ENCODE measurements at regions not wholly inside any gene's neighbourhood (a gene's known extent, or its start where the extent isn't known, plus 50 kb on each side); places are given as distances from the start of the nearest gene placed in this dataset.

DNA sequence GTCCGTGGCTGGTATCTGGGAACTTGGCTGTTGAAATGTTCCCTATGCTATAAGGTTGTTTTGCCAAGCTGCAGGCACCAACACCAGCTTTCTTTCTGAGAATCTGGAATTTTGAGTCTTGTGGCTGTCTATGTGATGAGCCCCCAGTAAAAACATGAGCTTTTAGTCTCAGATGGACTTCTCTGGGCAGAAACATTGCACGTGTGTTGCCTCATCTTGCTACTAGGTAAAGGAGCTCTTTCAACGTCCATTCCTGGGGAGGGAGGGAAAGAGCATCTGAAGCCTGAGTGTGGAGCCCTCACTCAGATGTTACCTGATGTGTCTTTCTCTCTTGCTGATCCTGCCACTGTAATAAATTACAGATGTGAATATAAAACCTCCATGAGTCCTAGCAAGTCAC is 183.8 kb upstream of the LHX5 start:
- Histone ChIP-seq H3K4me3 (no peak overlapping the region), H3K4me1 (replicated peaks in 1 of 2) (no peaks in the 10 kb centered on the region), H3K9me3 (replicated peaks in 1 of 3) (no peaks in the 10 kb centered on the region), H3K36me3 (replicated peaks in 1 of 2) (no peaks in the 10 kb centered on the region), H3K27me3 (peaks cover 4% of the 10 kb centered on the region), H3K27ac (no peak overlapping the region)
- no peak for TF ChIP-seq POLR2A (IDR thresholded peaks at IDR 0.05)
- TF ChIP-seq, protein P1, sequence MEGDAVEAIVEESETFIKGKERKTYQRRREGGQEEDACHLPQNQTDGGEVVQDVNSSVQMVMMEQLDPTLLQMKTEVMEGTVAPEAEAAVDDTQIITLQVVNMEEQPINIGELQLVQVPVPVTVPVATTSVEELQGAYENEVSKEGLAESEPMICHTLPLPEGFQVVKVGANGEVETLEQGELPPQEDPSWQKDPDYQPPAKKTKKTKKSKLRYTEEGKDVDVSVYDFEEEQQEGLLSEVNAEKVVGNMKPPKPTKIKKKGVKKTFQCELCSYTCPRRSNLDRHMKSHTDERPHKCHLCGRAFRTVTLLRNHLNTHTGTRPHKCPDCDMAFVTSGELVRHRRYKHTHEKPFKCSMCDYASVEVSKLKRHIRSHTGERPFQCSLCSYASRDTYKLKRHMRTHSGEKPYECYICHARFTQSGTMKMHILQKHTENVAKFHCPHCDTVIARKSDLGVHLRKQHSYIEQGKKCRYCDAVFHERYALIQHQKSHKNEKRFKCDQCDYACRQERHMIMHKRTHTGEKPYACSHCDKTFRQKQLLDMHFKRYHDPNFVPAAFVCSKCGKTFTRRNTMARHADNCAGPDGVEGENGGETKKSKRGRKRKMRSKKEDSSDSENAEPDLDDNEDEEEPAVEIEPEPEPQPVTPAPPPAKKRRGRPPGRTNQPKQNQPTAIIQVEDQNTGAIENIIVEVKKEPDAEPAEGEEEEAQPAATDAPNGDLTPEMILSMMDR (IDR thresholded peaks at IDR 0.05), result no peak
- no peak for DNase-seq
- intact Hi-C loops (cut with DNase I), result no loop called here
- WGBS, 4 donors, result 67 to 80% (median 74%) methylated on average over 2 to 3 of the region's 3 CpGs

DNA sequence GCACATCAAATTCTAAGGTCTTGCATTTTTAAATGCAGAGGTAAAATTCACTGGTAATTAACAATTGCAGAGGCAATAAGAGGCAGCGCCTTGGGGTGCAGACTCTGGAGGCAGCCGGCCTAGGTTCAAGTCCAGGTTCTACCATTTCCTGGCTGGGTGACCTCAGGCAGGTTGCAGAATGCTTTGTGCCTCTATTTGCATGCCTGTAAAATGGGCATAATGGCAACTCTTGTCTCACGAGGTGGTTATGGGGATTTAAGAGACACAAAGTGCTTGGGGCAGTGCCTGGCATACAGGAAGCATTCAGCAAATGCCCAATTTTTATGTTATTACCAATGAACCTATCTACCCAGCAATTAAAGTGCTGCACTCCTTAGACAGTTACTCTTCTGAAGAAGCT is 180.0 kb upstream of the LHX5 start:
- intact Hi-C loops (cut with DNase I), result no loop called here

DNA sequence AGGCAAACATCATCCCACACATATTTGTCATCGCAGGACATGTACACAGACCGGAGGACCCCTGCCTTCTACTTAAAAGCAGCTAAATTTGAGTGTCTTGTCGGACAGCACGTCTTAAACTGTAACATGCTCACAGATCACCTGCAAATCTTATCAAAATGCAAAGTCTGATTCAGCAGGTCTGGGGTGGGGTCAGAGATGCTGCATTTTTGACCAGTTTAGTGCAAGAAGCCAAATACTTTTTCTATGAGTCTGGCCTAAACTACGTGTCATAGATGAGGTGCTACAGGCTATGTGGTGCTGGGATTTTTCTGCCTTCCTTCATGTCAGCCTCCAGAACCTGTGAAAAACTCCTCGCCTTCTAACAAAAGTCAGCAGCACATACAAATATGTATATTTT is 178.8 kb upstream of the LHX5 start:
- Histone ChIP-seq H3K9me3 (replicated peaks in 1 of 3) (no peaks in the 10 kb centered on the region), H3K27ac (no peak overlapping the region), H3K27me3 (peaks cover 9% of the 10 kb centered on the region), H3K4me3 (no peak overlapping the region), H3K4me1 (replicated peaks in 1 of 2) (no peaks in the 10 kb centered on the region), H3K36me3 (replicated peaks in 1 of 2) (no peaks in the 10 kb centered on the region)
- intact Hi-C loops (cut with DNase I), result no loop called here
- 59 to 71% (median 66%) methylated on average over 6 of the region's 6 CpGs for WGBS, 4 donors
- TF ChIP-seq, protein P1 (IDR thresholded peaks at IDR 0.05), result no peak
- TF ChIP-seq POLR2A (IDR thresholded peaks at IDR 0.05), result no peak
- DNase-seq, result no peak

More for the DNA sequence above, 180.0 kb upstream of the LHX5 start:
- DNase-seq, result no peak
- no peaks in the 10 kb centered on the region for H3K4me1 ChIP-seq (replicated peaks in 1 of 2)
- no peaks in the 10 kb centered on the region for H3K27me3 ChIP-seq
- 59 to 81% (median 63%) methylated on average over 3 of the region's 3 CpGs for WGBS, 4 donors
- H3K27ac ChIP-seq, result no peak overlapping the region
- TF ChIP-seq, protein P1 (IDR thresholded peaks at IDR 0.05), result no peak
- no peak for TF ChIP-seq POLR2A (IDR thresholded peaks at IDR 0.05)
- H3K4me3 ChIP-seq, result no peak overlapping the region
- H3K36me3 ChIP-seq (replicated peaks in 1 of 2), result no peaks in the 10 kb centered on the region
- H3K9me3 ChIP-seq (replicated peaks in 1 of 3), result no peaks in the 10 kb centered on the region

DNA sequence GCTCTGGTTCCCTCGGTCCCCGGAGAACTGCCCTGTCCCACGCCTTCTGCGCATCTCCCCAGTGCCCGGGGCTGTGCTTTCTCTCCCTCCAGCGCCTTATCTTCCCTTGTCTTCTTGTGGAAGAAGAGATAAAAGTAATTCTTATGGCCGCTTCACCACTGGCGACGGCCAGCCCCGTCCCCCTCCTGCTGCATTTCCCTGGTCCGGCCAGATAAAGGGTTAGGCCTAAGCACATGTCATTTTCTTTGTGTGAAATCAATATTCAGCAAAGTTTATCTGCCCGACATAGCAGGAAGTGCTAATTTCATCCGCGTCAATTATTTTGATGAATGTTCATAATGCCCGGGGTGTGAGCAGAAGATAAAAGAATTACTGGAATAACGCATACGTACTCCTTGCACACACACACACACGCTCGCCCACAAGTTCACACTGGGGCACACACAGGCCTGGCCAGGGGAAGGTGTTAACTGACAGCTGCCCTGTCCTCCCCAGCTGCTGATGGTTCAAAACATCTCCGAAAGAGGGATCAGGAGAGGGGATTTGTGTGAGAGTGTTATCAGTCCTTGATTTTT is 177.7 kb upstream of the LHX5 start:
- H3K27ac ChIP-seq, result no peak overlapping the region
- intact Hi-C loops (cut with DNase I), result no loop called here
- 39 to 44% (median 42%) methylated on average over 20 of the region's 20 CpGs for WGBS, 4 donors
- no peaks in the 10 kb centered on the region for H3K36me3 ChIP-seq (replicated peaks in 1 of 2)
- H3K4me3 ChIP-seq, result no peak overlapping the region
- no peak for DNase-seq
- H3K27me3 ChIP-seq, result peaks cover 18% of the 10 kb centered on the region
- TF ChIP-seq, protein P1 (IDR thresholded peaks at IDR 0.05), result no peak
- TF ChIP-seq POLR2A (IDR thresholded peaks at IDR 0.05), result no peak
- H3K4me1 ChIP-seq (replicated peaks in 1 of 2), result no peaks in the 10 kb centered on the region
- H3K9me3 ChIP-seq (replicated peaks in 1 of 3), result no peaks in the 10 kb centered on the region
